GM18508 (cell line): ENCODE measurements at regions not wholly inside any gene's neighbourhood (a gene's known extent, or its start where the extent isn't known, plus 50 kb on each side); places are given as distances from the start of the nearest gene placed in this dataset.
"Not testable (repeated sequence)": the region's sequence is repeated elsewhere in the genome, so short reads cannot be mapped to it uniquely, and the experiment has no call there.

Source experiments
- ATAC-seq: cut with Tn5 transposase; IDR thresholded peaks from one replicate; pipeline ENCODE4 v1.9.1; 2021; ENCODE audit warnings: moderate number of reproducible peaks; ENCODE audit not compliant: insufficient read depth, unreplicated experiment

DNA sequence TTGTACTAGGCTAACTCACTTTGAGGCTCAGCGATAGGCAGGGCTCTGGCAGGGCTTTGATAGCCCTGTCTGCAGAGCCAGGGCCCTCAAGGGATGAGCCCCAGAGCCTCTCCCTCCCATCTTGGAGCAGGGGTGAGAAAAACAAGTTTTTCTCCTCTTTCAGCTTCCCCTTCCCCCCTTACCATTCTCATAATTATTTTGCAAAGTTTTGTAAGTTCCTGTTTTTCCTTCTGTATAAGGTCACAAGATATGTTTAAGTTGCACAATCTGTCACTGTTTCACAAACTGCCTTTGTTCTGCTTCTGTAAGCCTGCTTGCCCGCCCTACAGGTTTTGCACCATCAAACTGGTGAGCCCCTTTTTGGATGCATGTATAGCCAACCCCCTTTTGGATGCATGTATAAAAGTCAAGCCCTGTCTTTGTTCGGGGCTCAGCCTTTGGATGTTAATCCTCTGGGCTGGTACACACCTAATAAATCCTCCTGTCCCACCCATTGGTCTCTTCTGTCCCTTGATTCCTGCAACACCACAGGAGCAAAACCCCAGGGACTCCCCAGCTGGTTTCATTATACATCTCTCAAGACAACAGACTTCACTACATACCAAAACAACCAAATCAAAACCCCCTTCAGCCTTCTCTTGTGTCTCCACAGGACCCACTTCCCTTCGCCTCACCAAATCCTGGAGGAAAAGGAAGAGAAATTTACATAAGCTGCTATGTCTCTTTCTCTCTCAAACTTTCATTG is 52.5 kb upstream of the RESF1 start:
- no peak for ATAC-seq

DNA sequence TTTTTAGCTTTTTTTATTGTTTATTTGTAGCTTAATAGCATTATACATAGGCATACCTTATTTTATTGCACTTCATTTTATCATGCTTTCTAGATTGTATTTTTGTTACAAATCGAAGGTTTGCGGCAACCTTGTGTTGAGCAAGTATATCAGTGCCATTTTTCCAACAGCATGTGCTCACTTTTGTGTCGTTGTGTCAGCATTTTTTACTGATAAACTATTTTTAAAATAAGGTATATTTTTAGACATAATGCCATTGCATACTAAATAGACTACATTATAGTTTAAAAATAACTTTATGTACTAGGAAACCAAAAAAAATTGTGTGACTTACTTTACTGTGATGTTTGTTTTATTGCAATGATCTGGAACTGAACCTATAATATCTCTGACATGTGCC is 56.2 kb upstream of the RESF1 start:
- ATAC-seq, result no peak

DNA sequence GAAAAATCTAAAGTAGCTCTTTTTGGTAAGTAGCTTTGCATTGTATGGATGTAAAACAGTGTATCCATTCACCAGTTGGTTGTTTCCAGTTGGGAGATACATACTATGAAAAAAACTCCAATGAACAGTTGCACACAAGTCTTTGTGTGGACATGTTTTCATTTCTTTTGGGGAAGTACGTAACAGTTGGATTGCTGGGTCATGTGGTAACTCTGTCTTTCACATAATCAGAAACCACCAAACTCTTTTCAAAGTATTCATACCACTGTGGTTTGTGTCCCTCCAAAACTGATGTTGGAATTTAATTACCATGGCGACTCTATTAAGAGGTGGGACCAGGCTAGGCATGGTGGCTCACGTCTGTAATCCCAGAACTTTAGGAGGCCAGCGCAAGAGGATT is 58.9 kb upstream of the RESF1 start:
- ATAC-seq, result no peak

DNA sequence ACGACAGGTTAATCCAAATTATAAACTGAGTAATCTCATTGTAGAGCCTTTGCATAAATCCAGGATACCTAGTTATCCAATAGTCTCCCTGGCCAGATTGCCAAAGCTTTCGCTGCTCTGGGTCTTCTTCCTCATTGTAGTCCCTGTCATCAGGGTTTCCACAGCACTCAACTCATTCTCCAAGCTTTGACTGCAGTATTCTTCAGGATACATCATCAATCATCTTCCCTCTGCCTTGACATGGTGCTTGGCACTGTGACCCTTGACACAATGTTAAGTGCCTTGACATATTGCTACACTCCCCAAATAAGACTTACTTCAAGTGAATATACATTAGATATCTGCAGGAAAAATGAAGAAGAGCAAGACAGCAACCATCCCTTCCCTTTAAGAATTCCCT is 60.1 kb upstream of the RESF1 start:
- no peak for ATAC-seq

DNA sequence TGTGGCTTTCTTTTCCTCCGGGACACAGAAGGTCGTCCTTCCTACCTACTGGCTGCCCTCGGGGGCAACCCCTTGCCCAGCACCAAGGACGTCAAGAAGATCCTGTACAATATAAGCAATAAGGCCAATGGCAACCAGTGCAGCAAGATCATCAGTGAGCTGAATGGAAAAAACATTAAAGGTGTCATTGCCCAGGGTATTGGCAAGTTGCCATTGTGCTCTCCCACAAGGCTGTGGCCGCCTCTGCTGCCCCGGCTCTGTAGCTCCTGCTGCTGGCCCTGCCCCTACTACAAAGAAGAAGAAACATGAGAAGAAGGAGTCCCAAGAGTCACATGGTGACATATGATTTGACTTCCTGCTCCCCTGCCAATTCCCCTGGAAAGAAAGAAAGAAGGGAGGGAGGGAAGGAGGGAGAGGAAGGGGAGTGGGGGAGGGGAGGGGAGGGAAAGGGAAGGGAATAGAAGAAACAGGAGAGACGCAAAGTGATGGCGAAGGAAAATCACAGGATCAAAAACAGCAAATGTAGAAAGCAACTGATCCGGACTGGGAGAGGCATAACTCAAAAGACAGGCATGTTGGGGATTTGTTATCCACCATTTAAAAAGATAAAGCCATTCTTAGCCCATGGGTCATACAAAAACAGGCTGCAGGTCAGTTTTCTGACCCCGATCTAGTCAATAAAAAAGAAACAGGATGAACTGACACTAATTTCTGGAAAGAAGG is 61.3 kb upstream of the RESF1 start:
- ATAC-seq, result no peak

DNA sequence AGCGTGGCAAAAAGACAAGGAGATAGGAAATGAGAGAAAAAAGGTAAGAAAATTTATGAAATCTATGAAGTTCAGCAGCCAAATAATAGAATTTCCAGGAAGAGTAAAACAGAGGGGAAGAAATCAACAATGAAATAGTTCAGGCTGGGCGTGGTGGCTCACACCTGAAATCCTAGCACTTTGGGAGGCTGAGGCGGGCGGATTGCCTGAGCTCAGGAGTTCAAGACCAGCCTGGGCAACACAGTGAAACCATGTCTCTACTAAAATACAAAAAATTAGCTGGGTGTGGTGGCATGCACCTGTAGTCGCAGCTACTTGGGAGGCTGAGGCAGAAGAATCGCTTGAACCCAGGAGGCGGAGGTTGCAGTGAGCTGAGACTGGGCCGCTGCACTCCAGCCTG is 62.1 kb upstream of the RESF1 start:
- not testable (repeated sequence) for ATAC-seq

DNA sequence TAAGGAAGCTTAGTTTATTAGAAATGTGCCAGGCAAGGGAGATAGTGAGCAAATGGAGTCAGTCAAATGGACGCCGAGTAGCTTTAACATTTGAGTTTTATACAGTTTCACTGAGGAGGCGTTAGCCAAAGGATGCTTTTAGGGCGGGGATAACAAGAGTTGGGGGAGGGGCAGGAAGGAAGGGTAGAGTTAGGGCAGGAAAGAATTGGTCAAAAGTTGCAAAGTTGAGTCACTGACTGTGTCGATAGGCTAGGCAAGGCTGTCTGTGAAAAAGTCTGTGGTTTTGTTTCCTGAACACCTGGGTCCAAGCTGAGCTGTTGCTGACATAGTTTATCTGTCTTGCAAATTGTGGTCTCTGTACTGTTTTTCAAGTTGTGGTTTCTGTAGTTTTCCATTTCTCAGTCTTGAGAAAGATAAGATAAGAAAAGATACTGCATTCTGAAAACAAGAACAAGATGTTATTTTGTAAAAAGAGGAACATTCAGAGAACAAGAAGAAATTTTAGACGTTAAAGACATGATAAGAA is 62.6 kb upstream of the RESF1 start:
- ATAC-seq, result peak; percentile 99

DNA sequence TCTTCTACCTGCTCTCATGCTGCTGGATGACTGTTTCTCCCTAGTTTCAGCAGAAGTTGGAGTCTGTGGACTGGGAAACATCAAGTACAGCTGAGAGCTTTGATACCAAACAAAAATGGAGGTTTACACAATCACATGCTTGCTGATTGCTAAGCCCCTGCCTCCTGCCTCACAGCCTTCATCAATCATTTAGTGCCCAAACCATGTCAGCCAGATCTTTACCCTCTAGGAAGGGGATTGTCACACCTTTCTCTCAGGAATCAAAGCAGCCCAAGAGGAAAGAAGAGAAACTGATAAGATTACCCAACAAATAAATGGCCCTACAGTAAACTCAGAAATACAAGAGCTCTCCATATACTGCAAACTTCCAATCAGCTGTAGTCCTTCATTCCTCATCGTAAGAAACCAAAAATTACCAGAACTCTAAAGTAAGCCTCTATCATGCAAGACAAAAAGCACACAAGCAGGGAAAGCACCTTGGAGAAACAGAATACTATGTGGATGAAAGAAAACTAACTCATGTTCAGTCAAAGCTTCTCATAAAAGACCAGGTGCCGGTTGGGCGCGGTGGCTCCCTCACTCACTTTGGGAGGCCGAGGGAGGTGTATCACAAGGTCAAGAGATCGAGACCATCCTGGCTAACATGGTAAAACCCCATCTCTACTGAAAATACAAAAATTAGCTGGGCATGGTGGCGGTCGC is 63.6 kb upstream of the RESF1 start:
- no peak for ATAC-seq

DNA sequence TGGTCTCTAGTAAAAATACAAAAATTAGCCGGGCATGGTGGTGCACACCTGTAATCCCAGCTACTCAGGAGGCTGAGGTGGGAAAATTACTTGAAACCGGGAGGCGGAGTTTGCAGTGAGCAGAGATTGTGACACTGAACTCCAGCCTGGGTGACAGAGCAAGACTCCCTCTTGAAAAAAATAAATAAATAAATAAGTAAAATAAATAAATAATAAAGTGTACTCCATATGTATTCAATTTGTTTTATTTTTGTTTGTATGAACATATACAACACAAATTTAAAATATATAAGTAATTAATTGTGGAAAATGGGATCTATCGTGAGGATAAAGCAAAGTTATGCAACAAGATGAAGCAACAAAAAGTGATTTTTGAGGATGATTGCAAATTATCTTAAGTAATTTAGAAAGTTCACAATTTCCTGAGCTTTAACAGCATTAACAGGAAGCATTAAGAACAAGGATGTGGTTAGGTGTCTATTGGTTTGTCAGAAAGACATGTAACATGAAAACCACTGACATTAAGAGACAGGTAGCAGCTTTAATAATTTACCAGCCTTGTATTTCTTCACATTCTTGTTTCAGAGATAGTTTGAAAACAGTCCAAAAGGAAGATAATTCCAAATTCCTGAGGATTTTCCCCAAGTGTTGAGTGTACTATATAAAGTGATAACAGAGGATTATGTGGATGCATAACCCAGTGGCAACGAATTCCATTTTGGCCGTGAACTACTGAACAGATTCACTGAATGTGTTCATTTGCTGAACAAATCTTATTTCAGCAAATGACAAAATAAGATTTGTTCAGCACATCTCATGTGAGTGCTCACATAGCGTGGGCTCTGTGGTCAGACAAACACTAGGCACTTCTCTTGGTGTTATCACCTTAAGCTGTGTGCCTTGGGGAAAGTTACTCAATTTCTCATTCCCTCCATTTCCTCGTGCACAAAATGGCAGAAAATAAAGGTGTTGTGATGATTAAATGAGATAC is 68.6 kb upstream of the RESF1 start:
- ATAC-seq, result peak; percentile 68

DNA sequence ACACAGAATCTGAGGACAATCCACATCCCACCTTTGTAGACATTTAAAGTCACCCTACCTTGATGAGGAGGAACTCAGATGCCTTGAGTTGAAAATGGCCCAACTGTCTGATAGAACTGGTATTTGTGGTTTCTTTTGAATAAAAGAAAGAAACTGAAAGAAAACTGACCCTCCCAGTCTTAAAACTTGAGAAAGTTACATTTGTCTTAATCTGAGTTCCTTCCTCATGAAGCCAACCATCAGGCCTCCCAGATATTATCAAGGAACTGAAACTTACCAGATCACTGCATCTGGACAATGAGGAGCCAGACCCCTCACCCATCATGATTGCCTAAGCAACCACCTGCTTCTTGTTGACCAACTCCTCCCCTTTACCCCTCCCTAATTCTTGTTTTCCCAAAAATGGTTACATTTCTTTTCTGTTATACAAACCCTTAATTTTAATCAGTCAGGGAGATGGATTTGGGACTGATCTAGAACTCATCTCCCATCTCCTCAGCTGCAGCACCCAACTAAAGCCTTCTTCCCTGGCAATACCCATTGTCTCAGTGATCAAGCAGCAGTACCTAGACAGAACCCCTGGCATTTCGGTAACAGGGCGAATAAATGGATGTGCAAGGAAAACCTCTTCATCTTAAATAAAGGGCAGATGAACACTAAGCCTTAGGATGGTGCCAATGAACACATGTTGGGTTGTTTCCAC is 72.0 kb upstream of the RESF1 start:
- no peak for ATAC-seq

DNA sequence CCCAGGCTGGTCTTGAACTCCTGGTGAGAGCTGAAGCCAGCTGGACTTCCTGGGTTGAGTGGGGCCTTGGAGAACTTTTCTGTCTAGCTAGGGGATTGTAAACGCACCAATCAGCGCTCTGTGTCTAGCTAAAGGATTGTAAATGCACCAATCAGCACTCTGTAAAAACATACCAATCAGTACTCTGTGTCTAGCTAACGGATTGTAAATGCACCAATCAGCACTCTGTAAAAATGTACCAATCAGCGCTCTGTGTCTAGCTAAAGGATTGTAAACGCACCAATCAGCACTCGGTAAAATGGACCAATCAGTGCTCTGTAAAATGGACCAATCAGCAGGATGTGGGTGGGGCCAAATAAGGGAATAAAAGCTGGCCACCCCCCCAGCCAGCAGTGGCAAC is 76.5 kb upstream of the RESF1 start:
- not testable (repeated sequence) for ATAC-seq

DNA sequence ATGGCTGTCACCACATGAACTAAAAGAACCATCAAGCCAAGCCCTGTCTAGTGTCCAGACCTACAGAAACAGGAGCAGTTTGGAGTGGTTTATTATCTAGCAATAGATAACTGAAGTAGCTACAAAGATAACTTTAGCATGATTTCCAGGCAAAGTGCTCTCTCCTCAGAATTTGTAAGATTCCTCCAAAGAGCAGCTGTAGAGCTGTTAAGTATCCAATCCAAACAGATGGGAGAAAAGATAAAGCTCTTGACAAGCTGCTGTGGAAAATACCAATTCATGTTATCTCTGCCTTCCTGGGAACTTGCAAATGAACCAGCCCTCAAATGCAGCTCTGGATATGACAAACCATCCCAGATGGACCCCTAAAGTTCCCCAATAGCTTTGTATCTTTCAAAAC is 78.9 kb upstream of the RESF1 start:
- no peak for ATAC-seq

DNA sequence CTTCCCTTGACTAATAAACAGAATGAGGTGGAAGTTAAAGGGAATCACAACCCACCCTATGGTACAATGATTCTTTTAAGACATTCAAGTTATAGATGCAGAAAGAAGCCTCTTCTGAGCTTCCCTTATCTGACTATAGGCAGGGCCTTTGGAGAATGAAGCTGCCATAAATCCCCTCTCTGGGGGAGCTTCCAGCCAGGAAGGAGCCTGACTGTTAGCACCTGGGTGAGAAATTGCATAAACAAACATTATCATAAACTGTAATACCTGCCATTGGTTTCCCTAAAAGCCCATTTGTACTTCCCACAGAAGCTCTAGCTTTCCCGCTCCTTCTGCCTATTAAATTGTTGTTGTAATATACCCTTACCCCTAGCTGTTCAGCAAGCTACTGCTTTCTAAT is 81.3 kb upstream of the RESF1 start:
- no peak for ATAC-seq

DNA sequence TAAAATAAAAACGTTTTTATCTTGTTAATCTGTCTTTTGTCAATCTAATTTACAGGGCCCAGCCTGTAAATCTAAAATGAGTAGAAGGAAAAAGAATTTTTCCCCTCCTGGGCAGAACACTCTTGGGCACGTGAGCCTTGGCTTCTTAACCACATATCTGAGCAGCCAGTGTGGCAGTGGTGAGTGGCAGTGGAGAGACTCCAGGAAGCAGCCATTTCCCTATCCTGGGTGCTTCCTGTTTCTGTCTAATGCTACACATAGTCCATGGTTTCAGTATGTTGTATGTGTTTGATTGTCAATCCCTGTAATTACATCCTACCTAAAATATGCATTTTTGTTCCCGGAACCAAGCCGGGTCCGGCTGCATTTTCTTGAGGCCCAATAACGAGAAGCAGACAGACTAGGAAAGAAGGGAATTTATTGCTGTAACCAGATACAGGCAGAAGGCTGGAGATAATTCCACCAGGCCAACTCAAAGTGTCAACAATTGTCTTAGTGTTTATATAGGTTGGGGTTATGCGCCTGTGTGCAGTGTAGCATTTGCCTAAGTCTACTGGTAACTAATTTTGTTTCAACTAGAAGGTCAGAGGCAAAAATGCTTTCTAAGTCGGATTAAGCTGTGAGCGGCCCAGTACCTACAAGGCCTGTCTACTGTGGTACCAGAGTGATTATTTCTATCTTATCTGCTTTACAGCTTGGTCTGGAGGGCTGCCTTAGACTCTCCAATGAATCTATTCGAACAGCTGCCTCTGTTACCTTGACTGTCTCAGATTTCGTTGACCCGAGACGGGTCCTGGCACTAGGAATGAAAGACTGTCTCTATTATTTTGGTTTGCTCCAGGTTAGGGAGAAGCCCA is 82.4 kb upstream of the RESF1 start:
- no peak for ATAC-seq

DNA sequence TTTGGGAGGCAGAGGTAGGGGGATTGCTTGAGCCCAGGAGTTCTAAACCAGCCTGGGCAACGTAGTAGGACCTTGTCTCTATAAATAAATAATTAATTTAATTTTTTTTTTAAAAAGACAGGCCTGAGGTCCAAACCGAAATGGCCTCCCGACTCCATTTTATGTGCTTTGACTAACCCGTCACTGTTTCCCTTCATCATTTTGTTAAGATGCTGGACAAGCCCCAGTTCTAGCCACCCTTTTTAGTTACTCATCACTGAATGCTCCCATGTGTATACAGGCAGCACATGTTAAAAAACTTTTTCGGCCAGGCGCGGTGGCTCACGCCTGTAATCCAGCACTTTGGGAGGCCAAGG is 83.6 kb upstream of the RESF1 start:
- ATAC-seq, result no peak

DNA sequence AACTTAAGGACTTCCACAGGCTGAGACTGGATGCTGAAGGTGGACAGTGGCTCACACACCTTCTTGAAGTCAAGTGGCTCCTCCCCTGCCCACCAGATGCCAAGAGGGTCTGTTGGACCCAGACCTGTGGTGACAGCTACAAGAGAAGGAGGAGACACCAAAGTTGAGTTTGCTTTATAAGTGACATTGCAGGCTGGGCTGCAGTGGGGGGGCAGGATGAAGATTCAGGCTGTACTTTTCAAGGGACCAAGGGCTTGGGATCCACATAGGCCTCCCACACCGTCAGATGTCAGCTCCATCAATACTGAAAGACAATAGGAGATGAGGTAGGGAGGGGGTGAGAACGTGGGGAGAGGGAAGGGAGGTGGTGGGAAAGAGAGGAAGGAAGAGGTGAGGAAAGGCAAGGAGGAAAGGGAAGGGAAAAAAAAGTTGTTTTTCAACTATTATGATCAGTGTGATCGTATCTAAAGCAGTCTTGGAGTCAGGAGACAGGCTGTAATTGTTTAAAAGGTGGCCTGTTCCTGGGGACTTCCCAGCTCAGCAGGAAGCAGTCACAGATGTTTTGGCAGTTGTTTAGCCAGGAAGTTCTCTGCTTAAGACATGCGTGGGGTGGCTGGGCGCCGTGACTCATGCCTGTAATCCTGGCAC is 84.1 kb upstream of the RESF1 start:
- ATAC-seq, result no peak

DNA sequence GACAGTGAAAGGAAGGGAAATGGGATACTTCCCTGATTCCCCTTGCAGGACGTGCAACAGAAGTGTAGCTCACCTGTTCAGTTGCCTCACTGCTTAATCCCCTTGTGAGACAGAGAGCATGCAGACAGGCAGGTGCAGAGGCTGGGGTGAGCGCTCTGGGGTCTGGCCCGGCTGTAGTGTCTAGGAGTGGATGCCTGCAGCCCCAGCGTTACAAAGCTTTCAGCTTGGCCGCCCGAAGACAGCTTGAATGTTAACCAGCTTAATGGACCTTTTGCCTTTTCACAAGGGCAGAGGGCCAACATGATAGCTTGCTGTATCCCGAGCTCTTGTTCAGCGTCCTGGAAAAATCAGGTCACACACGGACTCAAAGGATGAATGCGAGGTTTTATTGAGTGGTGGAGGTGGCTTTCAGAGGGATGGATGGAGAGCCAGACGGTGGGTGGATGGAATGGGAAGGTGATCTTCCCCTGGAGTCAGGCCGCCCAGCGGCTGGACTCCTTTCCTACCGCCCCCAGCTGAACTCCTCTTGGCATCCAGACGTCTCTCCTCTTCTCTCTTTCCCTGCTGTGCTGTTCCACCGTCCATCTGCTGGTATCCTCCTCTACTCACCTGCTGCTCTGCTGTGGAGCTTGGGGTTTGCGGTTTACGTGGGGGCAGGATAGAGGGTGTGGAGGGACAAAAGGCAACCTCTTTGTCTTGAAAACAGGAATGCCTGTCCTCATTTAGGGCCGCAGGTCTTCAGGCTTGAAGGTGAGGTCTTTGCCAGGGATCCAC is 86.2 kb upstream of the RESF1 start:
- ATAC-seq, result no peak
